ENCODE measurements at regions not wholly inside any gene's neighbourhood (a gene's known extent, or its start where the extent isn't known, plus 50 kb on each side); places are given as distances from the start of the nearest gene placed in this dataset.
"Not testable (repeated sequence)": the region's sequence is repeated elsewhere in the genome, so short reads cannot be mapped to it uniquely, and the experiment has no call there.

GRCh38 chr12:127911291-127911690 lies 355.7 kb upstream of the TMEM132C start:
- DNase-seq, result no peak

GRCh38 chr12:127912035-127912665 lies 354.8 kb upstream of the TMEM132C start:
- no peak for DNase-seq

- no peak for DNase-seq
Observed at GRCh38 chr12:127923501-127923900, 343.5 kb upstream of the TMEM132C start.

GRCh38 chr12:127925971-127926370 lies 341.0 kb upstream of the TMEM132C start:
- DNase-seq, result no peak

GRCh38 chr12:127928178-127928577 lies 338.8 kb upstream of the TMEM132C start:
- DNase-seq, result no peak

GRCh38 chr12:127928615-127929571 lies 338.1 kb upstream of the TMEM132C start:
- no peak for DNase-seq

- no peak for DNase-seq
Observed at GRCh38 chr12:127930122-127930521, 336.8 kb upstream of the TMEM132C start.

GRCh38 chr12:127934409-127934808 lies 332.6 kb upstream of the TMEM132C start:
- DNase-seq, result no peak

- no peak for DNase-seq
Observed at GRCh38 chr12:127936463-127936862, 330.5 kb upstream of the TMEM132C start.

GRCh38 chr12:127941332-127941731 lies 325.6 kb upstream of the TMEM132C start:
- DNase-seq, result no peak

GRCh38 chr12:127942981-127943380 lies 324.0 kb upstream of the TMEM132C start:
- no peak for DNase-seq

- no peak for DNase-seq
Observed at GRCh38 chr12:127943481-127944210, 323.3 kb upstream of the TMEM132C start.

GRCh38 chr12:127944211-127944899 lies 322.6 kb upstream of the TMEM132C start:
- DNase-seq, result no peak

- DNase-seq, result no peak
Observed at GRCh38 chr12:127957001-127957660, 309.8 kb upstream of the TMEM132C start.

GRCh38 chr12:127962303-127962702 lies 304.7 kb upstream of the TMEM132C start:
- DNase-seq, result no peak

GRCh38 chr12:127963933-127964332 lies 303.0 kb upstream of the TMEM132C start:
- no peak for DNase-seq

GRCh38 chr12:127964717-127965116 lies 302.3 kb upstream of the TMEM132C start:
- DNase-seq, result no peak

- DNase-seq, result no peak
Observed at GRCh38 chr12:127966331-127966730, 300.6 kb upstream of the TMEM132C start.

- DNase-seq, result no peak
Observed at GRCh38 chr12:127970491-127970890, 296.5 kb upstream of the TMEM132C start.

GRCh38 chr12:127980585-127980984 lies 286.4 kb upstream of the TMEM132C start:
- DNase-seq, result no peak

- DNase-seq, result no peak
Observed at GRCh38 chr12:127981875-127982274, 285.1 kb upstream of the TMEM132C start.

- DNase-seq, result not testable (repeated sequence)
Observed at GRCh38 chr12:127983213-127983791, 283.7 kb upstream of the TMEM132C start.

Measured in activated CD4-positive, alpha-beta T cell treated with anti-CD3 and anti-CD28 coated beads for 48 hours (primary cell).